Astrocyte of the spinal cord (primary cell): ENCODE measurements at regions not wholly inside any gene's neighbourhood (a gene's known extent, or its start where the extent isn't known, plus 50 kb on each side); places are given as distances from the start of the nearest gene placed in this dataset.
"Not testable (repeated sequence)": the region's sequence is repeated elsewhere in the genome, so short reads cannot be mapped to it uniquely, and the experiment has no call there.

Experiments used
- DNase-seq: peaks from one replicate; pipeline ENCODE4 v3.0.0; 2011; ENCODE audit warnings: low read depth, low spot score
- H3K4me3 ChIP-seq: 2 replicates; pipeline ENCODE4 v1.5.1; 2011; ENCODE audit warnings: low read depth, mild to moderate bottlenecking, low read length, moderate library complexity
- CTCF ChIP-seq: IDR thresholded peaks from 2 replicates; pipeline ENCODE4 v1.5.1; 2012; ENCODE audit warnings: low read depth, mild to moderate bottlenecking, low read length, inconsistent platforms
- in situ Hi-C: cut with HindIII; loops from 2 replicates; pipeline ENCODE4 v1.10.0; 2017; ENCODE audit warnings: low sequenced_read_pairs

GRCh38 chr3:102002056-102002455 is 152.7 kb downstream of the NFKBIZ start:
- no peak for TF ChIP-seq CTCF
- in situ Hi-C loops: no loop called here
- no peak overlapping the region for H3K4me3 ChIP-seq
- no peak for DNase-seq

- DNase-seq: no peak
- in situ Hi-C loops: no loop called here
- no peak for TF ChIP-seq CTCF
- no peak overlapping the region for H3K4me3 ChIP-seq
Measured at GRCh38 chr3:102004561-102004960, 155.2 kb downstream of the NFKBIZ start.

- in situ Hi-C loops: no loop called here
- TF ChIP-seq CTCF: no peak
- no peak overlapping the region for H3K4me3 ChIP-seq
- DNase-seq: no peak
Measured at GRCh38 chr3:102005551-102005950, 156.2 kb downstream of the NFKBIZ start.

GRCh38 chr3:102006812-102007485 is 157.6 kb downstream of the NFKBIZ start:
- H3K4me3 ChIP-seq: no peak overlapping the region
- no peak for TF ChIP-seq CTCF
- DNase-seq: peak; percentile 99
- in situ Hi-C loops: no loop called here

- DNase-seq, H3K4me3 ChIP-seq, in situ Hi-C loops: not testable (repeated sequence)
Measured at GRCh38 chr3:102008436-102008835, 159.1 kb downstream of the NFKBIZ start.

GRCh38 chr3:102016417-102016816 is 167.1 kb downstream of the NFKBIZ start:
- DNase-seq: no peak
- H3K4me3 ChIP-seq: no peak overlapping the region
- TF ChIP-seq CTCF: no peak
- in situ Hi-C loops: no loop called here

- in situ Hi-C loops: no loop called here
- H3K4me3 ChIP-seq: no peak overlapping the region
- no peak for DNase-seq
- TF ChIP-seq CTCF: no peak
Measured at GRCh38 chr3:102017784-102018183, 168.5 kb downstream of the NFKBIZ start.
